ENCODE measurements at regions not wholly inside any gene's neighbourhood (a gene's known extent, or its start where the extent isn't known, plus 50 kb on each side); places are given as distances from the start of the nearest gene placed in this dataset.

DNA sequence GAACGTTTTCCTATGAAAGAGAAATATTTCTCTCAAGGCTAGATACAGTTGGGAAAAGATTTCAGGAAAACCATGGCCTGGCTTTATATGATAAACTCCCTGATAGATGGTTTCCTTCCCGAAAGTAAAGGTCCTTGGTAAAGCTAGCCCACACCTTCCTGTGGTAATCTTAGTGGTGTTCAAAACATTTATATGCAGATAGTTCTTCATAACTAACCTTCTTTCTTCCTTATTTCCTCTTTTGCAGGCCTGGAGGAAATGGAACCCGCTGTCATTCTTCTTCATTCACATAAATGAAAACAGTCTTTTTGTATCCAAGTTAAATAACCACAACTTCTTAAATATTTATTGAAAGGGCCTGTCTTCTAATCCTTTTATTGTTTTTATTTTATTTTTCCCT lies 474.0 kb upstream of the ACTBL2 start:
- H3K27ac ChIP-seq = no peak overlapping the region
- ATAC-seq = no peak
- TF ChIP-seq CTCF (IDR thresholded peaks at IDR 0.05) = no peak
- no peaks in the 10 kb centered on the region for H3K27me3 ChIP-seq (ENCODE audit: low read depth)
- H3K4me1 ChIP-seq = peaks cover 6% of the 10 kb centered on the region
- DNase-seq = no peak
- no peaks in the 10 kb centered on the region for H3K9me3 ChIP-seq
- H3K4me3 ChIP-seq = no peak overlapping the region
- H3K36me3 ChIP-seq = no peaks in the 10 kb centered on the region
- intact Hi-C loops (cut with DNase I) = no loop called here

DNA sequence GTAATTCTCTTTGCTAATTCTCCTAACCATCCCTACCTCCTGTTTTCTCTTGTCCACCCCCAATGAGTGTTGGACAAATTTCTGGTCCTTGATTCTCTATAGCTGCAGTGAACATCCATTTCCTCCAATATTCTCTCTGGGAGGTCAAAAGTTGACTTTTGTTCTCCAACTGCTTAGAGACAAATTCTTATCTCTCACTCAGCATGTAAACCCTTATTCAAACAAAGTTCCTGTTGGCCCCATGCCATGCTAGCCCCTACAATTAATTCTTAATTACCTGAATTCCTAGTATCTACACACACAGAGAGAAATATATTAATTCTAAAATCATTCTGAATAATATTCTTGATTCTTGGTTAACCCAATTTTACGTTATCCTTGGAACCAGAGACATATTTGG lies 472.9 kb upstream of the ACTBL2 start:
- Histone ChIP-seq H3K27ac (no peak overlapping the region), H3K27me3 (ENCODE audit: low read depth) (no peaks in the 10 kb centered on the region), H3K9me3 (no peaks in the 10 kb centered on the region), H3K36me3 (no peaks in the 10 kb centered on the region), H3K4me1 (peaks cover 6% of the 10 kb centered on the region), H3K4me3 (no peak overlapping the region)
- ATAC-seq = no peak
- DNase-seq = no peak
- intact Hi-C loops (cut with DNase I) = no loop called here
- no peak for TF ChIP-seq CTCF (IDR thresholded peaks at IDR 0.05)

GRCh38 chr5:57953792-57954191 lies 471.2 kb upstream of the ACTBL2 start:
- peaks cover 6% of the 10 kb centered on the region for H3K4me1 ChIP-seq
- H3K36me3 ChIP-seq = no peaks in the 10 kb centered on the region
- DNase-seq (no peak), ATAC-seq (no peak)
- no peak for TF ChIP-seq CTCF (IDR thresholded peaks at IDR 0.05)
- no peaks in the 10 kb centered on the region for H3K9me3 ChIP-seq
- no peaks in the 10 kb centered on the region for H3K27me3 ChIP-seq (ENCODE audit: low read depth)
- H3K4me3 ChIP-seq = no peak overlapping the region
- intact Hi-C loops (cut with DNase I) = no loop called here
- no peak overlapping the region for H3K27ac ChIP-seq

GRCh38 chr5:57950616-57951228 lies 468.1 kb upstream of the ACTBL2 start:
- TF ChIP-seq CTCF (IDR thresholded peaks at IDR 0.05) = no peak
- no peak for ATAC-seq

DNA sequence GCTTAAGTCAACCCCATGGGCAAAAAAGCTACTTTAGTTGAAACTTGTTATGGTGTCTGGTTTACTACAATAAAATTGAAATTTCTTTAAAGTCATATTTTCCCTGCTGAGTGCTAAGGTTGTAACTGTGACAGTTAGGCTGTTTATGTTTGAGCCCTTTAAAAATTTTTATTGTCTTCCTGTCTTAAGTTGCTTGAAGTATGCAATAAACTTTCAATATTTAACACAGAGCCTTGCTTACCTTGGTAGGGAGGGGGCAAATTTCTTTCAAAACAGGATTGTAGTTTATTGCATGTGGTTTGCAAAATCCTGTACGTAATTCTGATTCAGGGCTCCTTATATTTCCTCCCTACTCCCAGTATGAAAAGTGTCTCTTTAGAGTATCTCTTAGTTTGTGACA lies 465.5 kb upstream of the ACTBL2 start:
- no peaks in the 10 kb centered on the region for H3K4me1 ChIP-seq
- intact Hi-C loops (cut with DNase I) = no loop called here
- no peak for DNase-seq
- H3K4me3 ChIP-seq = no peak overlapping the region
- no peaks in the 10 kb centered on the region for H3K27me3 ChIP-seq (ENCODE audit: low read depth)
- no peak overlapping the region for H3K27ac ChIP-seq
- H3K9me3 ChIP-seq = no peaks in the 10 kb centered on the region
- H3K36me3 ChIP-seq = no peaks in the 10 kb centered on the region
- ATAC-seq = no peak
- no peak for TF ChIP-seq CTCF (IDR thresholded peaks at IDR 0.05)

More at GRCh38 chr5:57950616-57951228, 468.1 kb upstream of the ACTBL2 start:
- intact Hi-C loops (cut with DNase I) = no loop called here
- Histone ChIP-seq H3K27me3 (ENCODE audit: low read depth) (no peaks in the 10 kb centered on the region), H3K27ac (no peak overlapping the region), H3K9me3 (no peaks in the 10 kb centered on the region), H3K4me1 (peaks cover 6% of the 10 kb centered on the region), H3K4me3 (no peak overlapping the region), H3K36me3 (no peaks in the 10 kb centered on the region)
- DNase-seq = no peak

Data from lower lobe of right lung (tissue), 2 donors.